NOMO-1 (cell line): ENCODE measurements at regions not wholly inside any gene's neighbourhood (a gene's known extent, or its start where the extent isn't known, plus 50 kb on each side); places are given as distances from the start of the nearest gene placed in this dataset.
"Not testable (repeated sequence)": the region's sequence is repeated elsewhere in the genome, so short reads cannot be mapped to it uniquely, and the experiment has no call there.

Experiments
- DNase-seq, 2 experiments: peaks; one replicate each; lab custom pipeline; 2025; ENCODE audit not compliant: unreplicated experiment in 2 of 2; lab: John Stamatoyannopoulos, UW

DNA sequence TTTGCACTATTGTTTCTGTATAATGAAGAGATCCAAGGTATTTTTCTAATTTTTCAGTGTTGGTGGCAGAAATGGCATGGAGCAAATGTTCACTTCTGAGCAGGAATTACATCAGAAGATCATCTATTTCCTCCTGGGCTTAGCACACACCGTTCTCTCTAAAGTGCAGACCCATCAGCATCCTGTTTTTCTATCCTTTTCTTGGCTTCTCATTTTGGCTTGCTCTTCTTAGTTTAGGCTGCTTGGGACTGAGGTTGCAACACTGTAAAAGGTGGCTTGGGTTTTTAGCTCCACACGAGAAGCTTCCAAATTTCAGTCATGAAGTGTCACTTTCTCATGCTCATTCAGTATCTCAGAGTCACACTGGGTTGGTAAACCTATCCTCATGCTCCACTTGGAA, 79.9 kb upstream of the SMIM30 start:
- no peak for DNase-seq

DNA sequence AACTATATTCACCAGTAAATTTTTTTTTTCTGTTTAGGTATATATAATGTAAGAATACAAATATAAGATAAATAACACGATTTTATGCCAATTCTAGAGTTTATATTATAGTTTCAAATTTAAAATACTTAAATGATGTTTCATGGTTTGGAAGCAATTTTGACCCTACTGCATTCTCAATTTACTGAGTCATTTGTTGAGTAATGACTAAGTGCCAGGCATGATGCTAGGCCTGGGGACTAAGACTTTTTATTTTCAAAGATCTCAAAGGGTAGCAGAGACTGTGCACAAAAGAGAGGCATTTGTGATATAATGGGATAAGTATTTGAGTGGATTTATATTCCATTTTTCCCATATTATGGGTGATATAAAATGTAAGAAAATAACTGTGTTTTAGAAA, 78.9 kb upstream of the SMIM30 start:
- no peak for DNase-seq

DNA sequence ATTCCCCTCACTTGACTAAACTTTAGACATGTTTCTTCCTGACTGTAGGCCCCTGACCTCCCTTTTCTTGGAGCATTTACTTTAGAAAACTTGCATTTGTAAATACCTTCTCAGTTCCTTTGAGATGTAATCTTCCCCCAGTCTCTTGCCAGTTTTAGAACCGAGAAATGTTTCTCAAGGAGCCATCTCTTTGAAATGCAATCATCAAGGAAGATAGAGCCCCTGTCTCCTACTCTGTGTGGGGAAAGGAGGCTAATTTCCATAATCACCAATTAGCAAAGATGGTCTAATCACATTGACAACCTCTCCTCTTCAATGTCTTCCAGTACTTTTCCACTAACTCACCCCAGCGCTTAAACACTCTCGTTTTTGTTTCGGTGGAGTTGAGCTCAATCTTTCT, 70.0 kb upstream of the SMIM30 start:
- DNase-seq, result no peak

DNA sequence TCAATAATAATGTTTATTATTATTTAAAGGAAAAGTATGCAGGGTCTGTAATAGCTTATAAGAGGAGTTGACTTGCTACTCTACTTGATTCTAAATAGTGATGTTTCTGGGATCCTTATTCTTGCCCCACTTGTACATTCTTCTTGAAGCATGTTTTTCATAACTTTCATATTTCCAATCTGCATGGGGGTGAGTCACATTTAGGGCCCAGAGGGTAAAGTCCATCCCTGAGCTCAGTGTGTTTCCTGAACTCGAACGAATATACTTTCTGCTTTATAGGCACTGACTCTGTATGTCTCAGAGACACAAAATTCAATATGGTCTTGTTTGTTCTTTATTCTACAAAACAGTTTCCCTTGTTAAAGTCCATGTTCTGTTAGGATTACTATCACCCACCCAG, 61.0 kb upstream of the SMIM30 start:
- no peak for DNase-seq

DNA sequence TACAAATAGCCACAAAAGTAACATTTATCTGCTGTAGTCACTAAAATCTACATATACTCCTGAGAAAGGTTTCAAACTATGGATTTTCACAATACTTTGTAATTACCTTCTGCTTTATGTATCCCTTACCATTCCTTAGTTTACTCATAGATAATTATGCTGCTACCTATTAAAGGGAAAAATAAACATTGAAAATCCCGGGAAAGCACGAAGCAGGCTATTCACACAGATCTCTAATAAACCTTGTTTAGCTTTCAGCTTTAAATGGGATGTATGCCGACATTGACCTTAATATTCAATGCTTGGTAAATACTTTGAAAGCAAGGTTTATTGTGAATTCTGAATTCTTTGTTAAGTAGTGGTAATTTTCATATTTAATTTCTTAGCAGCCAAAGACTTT, 58.5 kb upstream of the SMIM30 start:
- DNase-seq, result no peak

DNA sequence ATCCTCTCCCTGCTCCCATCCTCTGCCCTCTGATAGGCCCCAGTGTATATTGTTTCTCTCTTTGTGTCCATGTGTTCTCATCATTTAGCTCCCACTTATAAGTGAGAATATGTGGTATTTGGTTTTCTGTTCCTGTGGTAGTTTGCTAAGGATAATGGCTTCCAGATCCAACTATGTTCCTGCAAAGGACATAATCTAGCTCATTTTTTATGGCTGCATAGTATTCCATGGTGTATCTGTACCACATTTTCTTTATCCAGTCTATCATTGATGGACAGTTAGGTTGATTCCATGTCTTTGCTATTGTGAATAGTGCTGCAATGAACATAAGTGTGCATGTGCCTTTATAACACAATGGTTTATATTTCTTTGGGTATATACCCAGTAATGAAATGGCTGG, 57.8 kb upstream of the SMIM30 start:
- not testable (repeated sequence) for DNase-seq

DNA sequence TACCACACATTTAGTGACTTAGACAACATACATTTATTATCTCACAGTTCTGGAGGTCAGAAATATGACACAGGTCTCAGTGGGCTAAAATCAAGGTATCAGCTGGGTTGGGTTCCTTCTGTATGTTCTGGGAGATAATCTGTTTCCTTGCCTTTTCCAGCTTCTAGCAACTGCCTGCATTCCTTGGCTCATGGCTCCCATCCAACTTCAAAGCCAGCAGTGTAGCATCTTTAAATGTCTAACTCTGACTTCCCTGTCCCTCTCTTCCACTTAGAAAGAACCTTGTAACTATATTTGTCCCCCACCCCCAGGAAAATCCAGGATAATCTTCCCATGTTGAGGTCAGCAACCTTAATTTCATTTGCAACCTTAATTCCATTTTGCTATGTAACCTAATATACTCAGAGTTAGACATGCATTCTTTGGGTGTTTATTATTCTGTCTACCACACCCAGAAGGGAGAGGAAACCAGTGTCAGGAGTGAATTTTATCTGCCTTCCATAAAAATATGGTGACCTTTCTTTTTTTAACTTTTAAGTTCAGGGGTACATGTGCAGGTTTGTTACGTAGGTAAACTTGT, 57.3 kb upstream of the SMIM30 start:
- DNase-seq, result no peak

DNA sequence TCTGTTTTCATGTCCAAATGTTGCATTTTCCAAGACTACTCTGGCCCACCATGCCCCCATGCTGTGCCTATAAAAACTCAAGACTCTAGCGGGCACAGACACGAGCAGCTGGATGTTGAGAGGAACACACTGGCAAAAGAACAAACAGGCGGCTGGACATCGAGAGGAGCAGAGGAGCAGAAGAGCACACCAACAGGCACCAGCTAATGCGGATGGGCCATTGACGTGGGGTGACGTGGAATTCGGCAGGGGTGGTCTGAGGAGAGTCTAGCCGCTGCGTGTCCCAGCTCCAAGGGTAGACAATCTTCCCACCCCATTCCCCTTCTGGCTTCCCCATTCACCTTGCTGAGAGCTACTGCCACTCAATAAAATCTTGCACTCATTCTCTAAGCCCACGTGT, 54.4 kb upstream of the SMIM30 start:
- no peak for DNase-seq

DNA sequence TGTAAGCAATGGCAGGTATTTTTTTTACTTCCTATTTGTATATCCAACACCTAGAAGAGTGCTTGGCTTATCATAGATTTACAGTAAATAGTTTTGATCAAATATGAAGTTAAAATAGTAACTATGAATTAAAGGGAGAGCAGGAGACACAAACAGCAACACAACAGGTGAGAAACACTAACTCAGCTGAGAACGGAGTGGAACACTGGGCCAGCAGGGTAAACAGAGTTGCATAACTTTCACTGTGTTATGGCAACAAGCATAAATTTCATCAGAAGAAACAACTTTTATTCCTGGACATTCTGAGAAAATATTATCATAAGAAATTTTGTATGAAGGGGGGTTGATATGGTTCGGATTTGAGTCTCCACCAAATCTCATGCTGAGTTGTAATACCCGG, 52.2 kb upstream of the SMIM30 start:
- no peak for DNase-seq
